CD4-positive, alpha-beta T cell treated with Interleukin-4 for 1 hour (primary cell): ENCODE measurements at regions not wholly inside any gene's neighbourhood (a gene's known extent, or its start where the extent isn't known, plus 50 kb on each side); places are given as distances from the start of the nearest gene placed in this dataset.

ENCODE experiments used
- DNase-seq, 2 donors: peaks; one replicate each; pipeline ENCODE4 v3.0.0-alpha.2; 2020 to 2022

GRCh38 chr6:1113916-1114540, 197.9 kb upstream of the FOXQ1 start:
- DNase-seq, result no peak

DNA sequence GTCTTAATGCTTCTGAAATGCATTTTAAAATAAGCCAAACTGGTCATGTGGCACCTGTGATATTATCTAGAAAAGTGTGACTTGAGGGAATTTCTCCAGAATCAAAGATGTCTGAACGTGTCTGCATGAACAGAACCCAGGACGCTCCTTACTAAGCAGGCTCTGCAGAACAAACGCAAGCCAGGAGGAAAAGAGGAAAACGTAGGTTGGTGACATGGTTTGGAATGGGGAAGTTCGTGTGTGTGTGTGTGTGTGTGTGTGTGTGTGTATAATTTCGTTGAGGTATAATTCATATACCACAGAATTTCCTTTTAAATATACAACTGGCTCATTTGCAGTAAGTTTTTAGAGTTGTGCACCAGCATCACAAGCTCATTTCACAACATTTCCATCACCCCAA, 200.5 kb upstream of the FOXQ1 start:
- no peak for DNase-seq

DNA sequence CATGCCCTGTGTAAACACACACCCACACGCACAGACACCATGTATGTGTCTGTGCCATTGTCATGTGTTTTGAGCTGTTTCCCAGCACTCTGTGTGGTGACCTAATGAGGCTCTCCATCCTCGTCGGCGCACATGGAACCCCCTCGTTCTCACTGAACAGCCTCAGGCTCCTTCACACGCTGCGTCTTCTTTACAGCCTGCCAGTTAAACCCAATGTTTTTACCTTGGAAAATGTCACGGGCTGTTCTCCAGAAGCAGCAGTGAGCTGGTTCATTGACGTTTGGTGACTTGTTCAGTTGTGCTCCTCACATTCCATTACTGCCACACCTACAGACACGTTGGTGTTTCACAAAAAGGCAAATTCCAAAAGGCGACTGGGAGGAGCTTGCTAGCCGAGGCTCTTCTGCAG, 201.0 kb upstream of the FOXQ1 start:
- DNase-seq, result no peak

DNA sequence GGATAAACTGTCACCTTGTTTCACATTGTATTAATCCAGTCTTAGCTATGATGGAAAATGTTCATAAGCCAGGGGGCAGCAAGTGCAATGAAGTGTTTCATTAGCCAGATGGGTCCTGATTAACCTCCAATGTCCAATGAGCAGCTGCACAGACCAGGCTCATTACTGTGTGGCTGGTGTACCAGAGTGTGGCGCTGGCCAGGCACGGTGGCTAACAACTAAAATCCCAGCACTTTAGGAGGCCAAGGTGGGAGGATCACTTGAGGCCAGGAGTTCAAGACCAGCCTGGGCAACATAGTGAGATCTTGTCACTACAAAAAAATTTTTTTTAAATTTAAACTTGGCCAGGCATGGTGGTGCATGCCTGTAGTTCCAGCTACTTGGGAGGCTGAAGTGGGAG, 201.7 kb upstream of the FOXQ1 start:
- DNase-seq, result no peak

GRCh38 chr6:1109134-1109533, 202.8 kb upstream of the FOXQ1 start:
- DNase-seq, result no peak

DNA sequence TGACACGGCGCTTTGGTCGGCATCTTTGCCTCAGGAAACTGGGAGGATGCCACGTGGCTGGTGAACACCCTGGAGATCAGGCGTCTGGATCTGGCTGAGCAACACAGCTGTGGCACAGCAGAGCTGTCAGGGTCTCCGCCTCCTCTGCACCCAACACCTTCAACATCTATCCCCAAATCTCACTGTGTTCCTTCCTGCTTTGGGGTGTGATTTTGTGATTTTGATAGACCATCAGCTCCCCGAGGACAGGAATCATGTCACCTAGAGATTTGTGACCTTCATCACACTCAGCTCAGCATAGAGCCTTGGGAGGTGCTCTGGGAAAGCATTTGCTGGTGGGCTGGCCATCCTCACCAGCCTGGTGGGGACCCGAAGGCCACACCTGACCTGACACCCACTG, 203.7 kb upstream of the FOXQ1 start:
- DNase-seq, result no peak

GRCh38 chr6:1107578-1107977, 204.3 kb upstream of the FOXQ1 start:
- DNase-seq, result no peak

DNA sequence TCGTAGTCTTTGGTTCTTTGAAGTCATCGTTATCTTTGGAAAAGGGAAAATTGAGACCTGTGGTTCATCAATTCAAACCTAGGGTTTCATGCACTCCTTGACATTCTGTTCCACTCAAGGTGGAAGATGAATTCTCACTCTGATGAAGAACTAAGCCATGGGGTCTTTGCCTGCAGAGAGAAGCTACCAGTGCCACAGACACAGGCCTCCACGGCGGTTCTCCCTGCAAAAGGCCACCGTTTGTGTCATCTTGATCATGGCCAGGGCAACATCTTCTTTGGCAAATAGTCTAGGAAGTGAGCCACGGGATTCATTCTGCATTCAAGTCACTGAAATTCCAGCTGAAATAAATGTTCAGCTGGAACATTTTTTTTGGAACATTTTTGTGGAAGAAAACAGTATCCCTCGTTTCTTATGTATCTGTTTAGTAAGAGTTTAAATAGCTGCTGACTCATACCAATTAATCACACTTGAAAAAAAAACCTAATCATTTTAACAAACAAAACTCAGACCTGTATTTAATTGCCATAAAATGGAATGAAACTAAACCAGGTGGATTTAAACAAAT, 206.0 kb upstream of the FOXQ1 start:
- DNase-seq, result no peak

- no peak for DNase-seq
These were observed 206.8 kb upstream of the FOXQ1 start for GRCh38 chr6:1104988-1105670.

GRCh38 chr6:1103945-1104623, 207.8 kb upstream of the FOXQ1 start:
- DNase-seq, result no peak

DNA sequence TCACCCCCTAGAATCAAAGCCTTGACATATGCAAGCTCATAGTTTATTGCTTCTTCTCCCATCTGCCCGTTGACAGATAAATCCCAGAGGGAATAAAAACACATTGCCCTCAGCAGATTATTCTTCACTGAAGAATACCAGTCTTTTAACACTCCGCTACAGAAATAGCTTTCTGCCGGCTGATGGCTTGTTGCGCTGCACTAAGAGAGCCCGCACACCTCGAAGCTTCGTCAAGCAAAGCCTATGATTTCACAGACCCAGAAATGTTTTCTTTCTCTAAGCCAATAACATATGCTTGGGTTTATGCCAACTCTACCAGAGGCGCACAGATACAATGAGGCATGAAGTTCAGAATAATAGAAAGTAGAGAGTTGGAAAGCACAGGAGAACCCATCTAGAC, 208.9 kb upstream of the FOXQ1 start:
- no peak for DNase-seq

DNA sequence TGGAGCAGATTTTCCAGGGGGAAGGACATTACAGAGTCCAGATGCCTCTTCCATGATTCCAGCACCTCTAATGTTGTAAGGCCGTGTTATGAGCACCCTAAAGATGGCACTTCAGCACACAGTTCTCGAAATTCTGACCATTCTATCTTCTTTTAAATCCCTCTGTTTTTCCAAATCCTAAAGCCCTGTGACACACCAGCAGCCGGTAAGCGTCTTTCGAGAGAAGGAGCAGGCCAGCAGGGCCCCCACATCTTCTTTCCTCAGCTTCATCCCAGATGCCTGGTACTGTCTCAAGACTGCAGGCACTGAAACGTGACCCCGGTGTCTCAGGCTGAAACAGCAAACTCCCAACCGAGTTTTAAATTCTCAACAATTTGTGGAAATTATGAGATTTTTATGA, 211.6 kb upstream of the FOXQ1 start:
- DNase-seq, result no peak

DNA sequence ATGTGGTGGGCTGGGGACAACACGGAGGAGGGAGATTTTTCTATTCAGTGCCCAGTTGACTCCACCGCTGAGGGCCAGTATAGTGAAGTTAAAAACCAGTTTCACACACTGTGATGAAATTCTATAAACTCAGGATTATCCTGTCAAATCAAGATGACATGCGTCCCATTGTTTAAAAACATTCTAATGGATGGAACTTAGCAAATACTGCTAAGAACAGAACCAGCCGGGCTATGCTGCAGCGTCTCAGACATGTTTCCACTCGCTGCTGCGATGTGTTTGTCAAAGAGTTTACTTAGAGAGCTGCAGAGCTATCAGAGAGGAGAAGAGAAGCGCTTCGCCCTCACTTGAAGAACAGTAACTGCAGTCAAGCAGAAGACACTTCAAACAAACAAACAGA, 212.6 kb upstream of the FOXQ1 start:
- no peak for DNase-seq

DNA sequence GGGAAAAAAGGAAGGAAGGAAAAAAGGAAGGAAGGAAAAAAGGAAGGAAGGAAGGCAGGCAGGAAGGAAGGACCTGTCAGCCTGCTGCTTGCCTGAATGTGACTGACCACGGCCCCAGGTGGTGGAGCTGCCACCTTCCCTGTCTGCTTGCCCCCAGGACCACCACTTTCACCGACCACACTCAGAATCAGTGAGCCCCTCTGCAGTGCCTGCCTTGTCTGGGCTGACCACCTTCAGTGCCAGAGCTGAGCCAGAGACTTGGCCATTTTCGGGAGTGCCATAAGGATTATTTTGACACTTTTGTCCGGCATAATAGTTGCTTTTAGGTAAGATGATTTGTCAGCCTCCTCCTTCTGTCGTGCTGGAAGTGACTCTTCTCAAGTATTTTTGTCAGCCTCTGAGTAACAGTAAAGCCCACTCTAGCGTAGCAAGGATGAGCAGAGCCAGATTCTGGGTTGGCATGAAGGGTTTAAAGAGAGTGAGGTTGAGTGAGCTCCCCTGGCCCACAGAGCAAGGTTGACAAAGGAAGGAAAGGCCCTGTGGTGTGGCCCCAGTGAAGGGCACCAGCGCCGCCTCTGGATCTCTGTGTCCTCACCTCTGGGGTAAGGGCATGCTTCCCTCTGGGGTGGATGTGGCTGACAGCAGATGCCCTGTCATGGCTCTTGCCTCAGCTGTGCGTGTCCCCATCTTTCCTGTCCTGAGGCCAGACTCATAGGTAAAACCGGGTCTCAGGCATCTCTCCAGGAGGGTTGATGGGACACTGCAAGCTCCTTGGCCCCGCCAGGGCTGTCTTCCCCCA, 214.7 kb upstream of the FOXQ1 start:
- no peak for DNase-seq

- DNase-seq, result no peak
These were observed 217.6 kb upstream of the FOXQ1 start for GRCh38 chr6:1094306-1094705.

- DNase-seq, result no peak
These were observed 220.0 kb upstream of the FOXQ1 start for GRCh38 chr6:1091900-1092299.

DNA sequence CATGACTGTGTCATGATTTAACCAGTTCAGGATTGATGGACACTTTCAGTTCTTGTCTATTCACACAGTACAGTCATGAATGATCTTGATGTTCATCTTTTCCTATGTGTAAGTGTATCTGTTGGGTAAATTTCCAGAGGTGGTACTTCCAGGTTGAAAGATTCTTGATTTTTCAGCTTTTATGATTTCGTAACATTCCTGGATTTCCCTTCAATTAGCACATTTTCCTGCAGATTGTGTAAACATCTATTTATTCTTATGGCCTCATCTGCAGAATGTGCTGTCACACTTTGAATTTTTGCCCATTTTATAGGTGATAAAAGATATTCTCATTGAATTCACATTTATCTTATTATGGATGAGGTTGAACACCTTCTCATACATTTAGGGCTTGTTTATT, 222.0 kb upstream of the FOXQ1 start:
- no peak for DNase-seq

DNA sequence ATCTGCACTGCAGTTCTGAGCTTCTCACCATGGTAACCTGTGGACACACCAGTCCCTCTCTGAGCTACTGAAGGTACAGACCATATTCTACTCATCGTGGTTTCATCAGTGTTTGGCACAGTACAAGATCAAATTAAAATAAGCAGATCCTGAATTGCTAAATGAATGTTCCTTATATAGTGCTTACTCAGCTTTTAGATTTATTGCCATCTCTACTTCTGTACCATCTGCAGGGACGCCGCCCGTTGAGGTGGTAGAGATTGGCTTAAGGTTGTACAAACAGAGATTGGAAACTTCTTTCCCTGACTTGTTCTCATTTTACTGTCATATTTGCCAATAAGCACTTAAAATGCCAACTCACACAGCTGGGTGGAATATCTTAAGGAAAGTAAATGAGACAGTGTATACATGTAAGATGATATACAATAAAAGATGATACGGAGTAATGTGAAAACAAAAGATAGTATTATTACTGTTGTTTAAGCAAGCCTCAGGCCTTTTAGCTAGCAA, 223.4 kb upstream of the FOXQ1 start:
- DNase-seq, result no peak

DNA sequence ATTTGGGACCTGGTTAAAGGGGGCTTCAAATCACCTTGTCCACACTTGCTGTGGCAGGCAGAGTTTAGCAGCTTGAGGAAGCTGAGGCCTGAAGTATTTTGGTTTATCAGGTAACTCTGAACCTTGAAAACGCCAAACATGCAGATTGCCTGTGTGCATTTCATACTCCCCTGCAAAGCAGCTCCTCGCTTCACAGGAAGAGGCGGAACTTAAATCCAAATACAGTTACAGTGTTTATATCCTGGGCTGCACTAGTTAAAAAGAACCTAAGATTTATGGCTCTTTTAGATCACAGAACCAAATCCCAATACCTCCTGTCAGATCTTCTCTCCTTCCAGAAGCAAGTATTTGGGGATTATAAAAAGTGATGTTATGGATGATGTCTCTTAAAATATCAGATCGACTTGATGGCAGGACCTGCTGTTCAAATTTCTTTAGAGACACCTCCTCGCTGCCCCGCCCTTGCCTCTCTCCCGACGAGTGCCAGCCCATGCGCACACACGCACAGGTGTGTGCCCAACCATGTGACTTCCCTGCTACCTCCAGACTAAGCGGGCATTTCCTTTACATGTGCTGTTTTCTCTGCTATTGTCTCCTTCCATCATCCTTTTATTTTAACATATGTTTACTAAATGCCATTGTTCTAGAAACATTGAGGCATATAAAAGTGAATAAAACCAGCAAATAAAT, 224.6 kb upstream of the FOXQ1 start:
- DNase-seq, result no peak

GRCh38 chr6:1086446-1087153, 225.3 kb upstream of the FOXQ1 start:
- DNase-seq, result no peak

- DNase-seq, result no peak
These were observed 229.5 kb upstream of the FOXQ1 start for GRCh38 chr6:1082285-1082935.
